ENCODE measurements at regions not wholly inside any gene's neighbourhood (a gene's known extent, or its start where the extent isn't known, plus 50 kb on each side); places are given as distances from the start of the nearest gene placed in this dataset.

GRCh38 chr4:105042451-105042850 lies 104.2 kb upstream of the TET2 start:
- TF ChIP-seq TARDBP (IDR thresholded peaks at IDR 0.05), result no peak
- TF ChIP-seq ZNF384 (IDR thresholded peaks at IDR 0.05), result no peak
- TF ChIP-seq ELF4 (IDR thresholded peaks at IDR 0.05), result no peak
- no peak for TF ChIP-seq SUZ12 (IDR thresholded peaks at IDR 0.05)
- TF ChIP-seq HDGF (IDR thresholded peaks at IDR 0.05; ENCODE audit: borderline replicate concordance), result no peak
- TF ChIP-seq NFRKB (IDR thresholded peaks at IDR 0.05), result no peak
- no peak for TF ChIP-seq SP1 (IDR thresholded peaks at IDR 0.05)
- TF ChIP-seq FOXA1 (IDR thresholded peaks at IDR 0.05), result no peak
- no peak for TF ChIP-seq L3MBTL2 (conservative IDR thresholded peaks at IDR 0.05)
- no peak for TF ChIP-seq FOXK2 (IDR thresholded peaks at IDR 0.05)
- no peak for TF ChIP-seq LEF1 (IDR thresholded peaks at IDR 0.05; ENCODE audit: borderline replicate concordance)
- TF ChIP-seq FOXM1 (IDR thresholded peaks at IDR 0.05; ENCODE audit: borderline replicate concordance), result no peak
- no peak for TF ChIP-seq BHLHE40 (IDR thresholded peaks at IDR 0.05; ENCODE audit: borderline replicate concordance)
- TF ChIP-seq PKNOX1 (IDR thresholded peaks at IDR 0.05), result no peak
- no peak for TF ChIP-seq ARNT (IDR thresholded peaks at IDR 0.05)
- no peak for TF ChIP-seq CTBP1 (IDR thresholded peaks at IDR 0.05; ENCODE audit: borderline replicate concordance)
- no peak for DNase-seq (ENCODE audit: extremely low spot score)
- CTCF ChIA-PET, result no interaction called here
- POLR2A ChIA-PET, result no interaction called here

DNA sequence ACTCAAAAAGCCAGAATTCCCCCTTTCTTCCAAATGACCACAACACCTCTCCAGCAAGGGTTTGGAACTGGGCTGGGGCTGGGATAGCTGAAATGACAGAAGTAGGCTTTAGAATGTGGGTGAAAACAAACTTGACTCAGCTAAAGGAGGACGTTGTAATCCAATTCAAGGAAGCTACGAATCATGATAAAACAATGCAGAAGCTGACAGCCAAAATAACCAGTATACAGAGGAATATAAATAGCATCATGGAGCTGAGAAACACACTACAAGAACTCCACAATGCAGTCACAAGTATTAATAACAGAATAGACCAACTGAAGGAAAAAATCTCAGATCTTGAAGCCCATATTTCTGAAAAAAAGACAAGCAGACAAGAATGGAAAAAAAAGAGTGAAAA lies 95.8 kb upstream of the TET2 start:
- DNase-seq (ENCODE audit: extremely low spot score), result no peak
- ChIA-PET POLR2A (no interaction called here), CTCF (no interaction called here)
- TF ChIP-seq L3MBTL2 (conservative IDR thresholded peaks at IDR 0.05), result no peak
- no peak for TF ChIP-seq ARNT (IDR thresholded peaks at IDR 0.05)
- TF ChIP-seq FOXK2 (IDR thresholded peaks at IDR 0.05), result no peak
- no peak for TF ChIP-seq TARDBP (IDR thresholded peaks at IDR 0.05)
- TF ChIP-seq NFRKB (IDR thresholded peaks at IDR 0.05), result no peak
- TF ChIP-seq PKNOX1 (IDR thresholded peaks at IDR 0.05), result no peak
- TF ChIP-seq ZNF384 (IDR thresholded peaks at IDR 0.05), result no peak
- TF ChIP-seq ELF4 (IDR thresholded peaks at IDR 0.05), result no peak
- TF ChIP-seq FOXA1 (IDR thresholded peaks at IDR 0.05), result no peak
- no peak for TF ChIP-seq LEF1 (IDR thresholded peaks at IDR 0.05; ENCODE audit: borderline replicate concordance)
- no peak for TF ChIP-seq FOXM1 (IDR thresholded peaks at IDR 0.05; ENCODE audit: borderline replicate concordance)
- TF ChIP-seq HDGF (IDR thresholded peaks at IDR 0.05; ENCODE audit: borderline replicate concordance), result no peak
- no peak for TF ChIP-seq SP1 (IDR thresholded peaks at IDR 0.05)
- TF ChIP-seq SUZ12 (IDR thresholded peaks at IDR 0.05), result no peak
- TF ChIP-seq CTBP1 (IDR thresholded peaks at IDR 0.05; ENCODE audit: borderline replicate concordance), result no peak
- no peak for TF ChIP-seq BHLHE40 (IDR thresholded peaks at IDR 0.05; ENCODE audit: borderline replicate concordance)

- CTCF ChIA-PET, result no interaction called here
Measured at GRCh38 chr4:105057370-105058105, 89.1 kb upstream of the TET2 start.

GRCh38 chr4:105058177-105058812 lies 88.4 kb upstream of the TET2 start:
- no peak for DNase-seq (ENCODE audit: extremely low spot score)
- ChIA-PET POLR2A (no interaction called here), CTCF (no interaction called here)
- TF ChIP-seq HDGF (IDR thresholded peaks at IDR 0.05; ENCODE audit: borderline replicate concordance) (no peak), ELF4 (IDR thresholded peaks at IDR 0.05) (no peak), BHLHE40 (IDR thresholded peaks at IDR 0.05; ENCODE audit: borderline replicate concordance) (no peak), LEF1 (IDR thresholded peaks at IDR 0.05; ENCODE audit: borderline replicate concordance) (no peak), PKNOX1 (IDR thresholded peaks at IDR 0.05) (no peak), FOXM1 (IDR thresholded peaks at IDR 0.05; ENCODE audit: borderline replicate concordance) (no peak)

More at GRCh38 chr4:105057370-105058105, 89.1 kb upstream of the TET2 start:
- DNase-seq (ENCODE audit: extremely low spot score), result no peak
- TF ChIP-seq ARNT (IDR thresholded peaks at IDR 0.05) (no peak), CTBP1 (IDR thresholded peaks at IDR 0.05; ENCODE audit: borderline replicate concordance) (no peak), BHLHE40 (IDR thresholded peaks at IDR 0.05; ENCODE audit: borderline replicate concordance) (no peak), LEF1 (IDR thresholded peaks at IDR 0.05; ENCODE audit: borderline replicate concordance) (no peak), PKNOX1 (IDR thresholded peaks at IDR 0.05) (no peak), FOXM1 (IDR thresholded peaks at IDR 0.05; ENCODE audit: borderline replicate concordance) (no peak), HDGF (IDR thresholded peaks at IDR 0.05; ENCODE audit: borderline replicate concordance) (no peak), ZNF384 (IDR thresholded peaks at IDR 0.05) (no peak), TARDBP (IDR thresholded peaks at IDR 0.05) (no peak), ELF4 (IDR thresholded peaks at IDR 0.05) (no peak)
- POLR2A ChIA-PET, result no interaction called here

- DNase-seq (ENCODE audit: extremely low spot score), result no peak
- POLR2A ChIA-PET, result no interaction called here
- no peak for TF ChIP-seq PKNOX1 (IDR thresholded peaks at IDR 0.05)
- no peak for TF ChIP-seq FOXK2 (IDR thresholded peaks at IDR 0.05)
- TF ChIP-seq ZNF384 (IDR thresholded peaks at IDR 0.05), result no peak
- TF ChIP-seq ARNT (IDR thresholded peaks at IDR 0.05), result no peak
- TF ChIP-seq ELF4 (IDR thresholded peaks at IDR 0.05), result no peak
- TF ChIP-seq BHLHE40 (IDR thresholded peaks at IDR 0.05; ENCODE audit: borderline replicate concordance), result no peak
- TF ChIP-seq LEF1 (IDR thresholded peaks at IDR 0.05; ENCODE audit: borderline replicate concordance), result no peak
- TF ChIP-seq SP1 (IDR thresholded peaks at IDR 0.05), result no peak
- TF ChIP-seq FOXM1 (IDR thresholded peaks at IDR 0.05; ENCODE audit: borderline replicate concordance), result no peak
- no peak for TF ChIP-seq L3MBTL2 (conservative IDR thresholded peaks at IDR 0.05)
- no peak for TF ChIP-seq HDGF (IDR thresholded peaks at IDR 0.05; ENCODE audit: borderline replicate concordance)
- no peak for TF ChIP-seq NFRKB (IDR thresholded peaks at IDR 0.05)
- TF ChIP-seq SUZ12 (IDR thresholded peaks at IDR 0.05), result no peak
- TF ChIP-seq FOXA1 (IDR thresholded peaks at IDR 0.05), result no peak
- no peak for TF ChIP-seq TARDBP (IDR thresholded peaks at IDR 0.05)
- TF ChIP-seq CTBP1 (IDR thresholded peaks at IDR 0.05; ENCODE audit: borderline replicate concordance), result no peak
- CTCF ChIA-PET, result no interaction called here
Measured at GRCh38 chr4:105059337-105059736, 87.3 kb upstream of the TET2 start.

Measured in HEK293T (cell line).